Loucy (cell line): ENCODE measurements at regions not wholly inside any gene's neighbourhood (a gene's known extent, or its start where the extent isn't known, plus 50 kb on each side); places are given as distances from the start of the nearest gene placed in this dataset.

Experiments
- H2AFZ ChIP-seq: fragments of 200-600 bp; sonication (generic); 2 replicates; pipeline ENCODE4 v1.6.0; 2016; ENCODE audit warnings: antibody characterized with exemption, mild to moderate bottlenecking, low read length, moderate library complexity
- H3F3A ChIP-seq: fragments of 200-600 bp; 2 replicates; pipeline ENCODE4 v1.6.0; 2016; ENCODE audit warnings: antibody characterized with exemption, low read depth, mild to moderate bottlenecking
- H3K27me3 ChIP-seq: fragments of 200-600 bp; sonication (generic); 2 replicates; pipeline ENCODE4 v1.6.1; 2014; ENCODE audit warnings: low read length, mild to moderate bottlenecking; ENCODE audit not compliant: insufficient read depth, poor library complexity, severe bottlenecking
- H3K36me3 ChIP-seq: fragments of 200-600 bp; sonication (generic); 2 replicates; pipeline ENCODE4 v1.6.1; 2016; ENCODE audit warnings: low read length; ENCODE audit not compliant: insufficient read depth
- H3K4me1 ChIP-seq: fragments of 200-600 bp; sonication (generic); 2 replicates; pipeline ENCODE4 v1.5.1; 2014; ENCODE audit warnings: low read length, mild to moderate bottlenecking; ENCODE audit not compliant: insufficient read depth, poor library complexity, severe bottlenecking
- H3K4me2 ChIP-seq: fragments of 200-600 bp; sonication (generic); 2 replicates; pipeline ENCODE4 v1.6.0; 2014; ENCODE audit warnings: antibody characterized with exemption, low read length, low read depth, mild to moderate bottlenecking; ENCODE audit not compliant: poor library complexity, severe bottlenecking
- H3K4me3 ChIP-seq: fragments of 200-600 bp; sonication (generic); 2 replicates; pipeline ENCODE4 v1.5.1; 2014; ENCODE audit warnings: low read length, mild to moderate bottlenecking, mixed read lengths; ENCODE audit not compliant: poor library complexity, severe bottlenecking
- H3K79me2 ChIP-seq: fragments of 200-600 bp; sonication (generic); 2 replicates; pipeline ENCODE4 v1.6.1; 2014; ENCODE audit warnings: low read length; ENCODE audit not compliant: insufficient read depth
- H3K9ac ChIP-seq: fragments of 200-600 bp; sonication (generic); 2 replicates; pipeline ENCODE4 v1.6.0; 2014; ENCODE audit warnings: mild to moderate bottlenecking, low read depth, low read length, moderate library complexity; ENCODE audit not compliant: poor library complexity, severe bottlenecking
- H3K9me2 ChIP-seq: fragments of 200-600 bp; sonication (generic); replicated peaks from 2 replicates; pipeline ENCODE4 v1.6.1; 2016; ENCODE audit warnings: low read depth, low read length, mixed read lengths
- H3K9me3 ChIP-seq: fragments of 200-600 bp; sonication (generic); 2 replicates; pipeline ENCODE4 v1.6.1; 2014; ENCODE audit warnings: mild to moderate bottlenecking, antibody characterized with exemption, low read length, low read depth; ENCODE audit not compliant: insufficient read depth
- H4K20me1 ChIP-seq: fragments of 200-600 bp; sonication (generic); 2 replicates; pipeline ENCODE4 v1.6.0; 2014; ENCODE audit warnings: antibody characterized with exemption, low read length, mild to moderate bottlenecking; ENCODE audit not compliant: insufficient read depth, poor library complexity, severe bottlenecking
- CTCF ChIP-seq: fragments of 200-600 bp; sonication (generic); conservative IDR thresholded peaks from 2 replicates; pipeline ENCODE4 v1.5.1; 2014; ENCODE audit warnings: mild to moderate bottlenecking, antibody characterized with exemption, low read length
- EZH2phosphoT487 ChIP-seq: fragments of 200-600 bp; IDR thresholded peaks from 2 replicates; pipeline ENCODE4 v1.6.1; 2018; ENCODE audit warnings: antibody characterized with exemption, mild to moderate bottlenecking, moderate library complexity, borderline replicate concordance

- Histone ChIP-seq H3K9ac (no peak overlapping the region), H3F3A (no peaks in the 10 kb centered on the region), H3K4me1 (no peaks in the 10 kb centered on the region), H3K9me3 (no peaks in the 10 kb centered on the region), H3K27me3 (no peaks in the 10 kb centered on the region), H3K79me2 (no peaks in the 10 kb centered on the region), H3K36me3 (no peaks in the 10 kb centered on the region), H2AFZ (no peak overlapping the region), H4K20me1 (no peaks in the 10 kb centered on the region), H3K4me2 (no peak overlapping the region), H3K4me3 (no peak overlapping the region), H3K9me2 (no peaks in the 10 kb centered on the region)
- TF ChIP-seq EZH2phosphoT487: no peak
- no peak for TF ChIP-seq CTCF
Measured at GRCh38 chr2:184041777-184042176, 556.6 kb upstream of the ZNF804A start.

- Histone ChIP-seq H3K9me2 (no peaks in the 10 kb centered on the region), H3K9ac (no peak overlapping the region), H3F3A (no peaks in the 10 kb centered on the region), H3K4me3 (no peak overlapping the region), H4K20me1 (no peaks in the 10 kb centered on the region), H2AFZ (no peak overlapping the region), H3K27me3 (no peaks in the 10 kb centered on the region), H3K4me2 (no peak overlapping the region), H3K36me3 (no peaks in the 10 kb centered on the region), H3K4me1 (no peaks in the 10 kb centered on the region), H3K79me2 (no peaks in the 10 kb centered on the region), H3K9me3 (no peaks in the 10 kb centered on the region)
- TF ChIP-seq CTCF (no peak), EZH2phosphoT487 (no peak)
Measured at GRCh38 chr2:184047536-184047935, 550.8 kb upstream of the ZNF804A start.

- TF ChIP-seq EZH2phosphoT487 (no peak), CTCF (no peak)
- Histone ChIP-seq H3K4me3 (no peak overlapping the region), H3K9ac (no peak overlapping the region), H2AFZ (no peak overlapping the region), H4K20me1 (no peaks in the 10 kb centered on the region), H3K9me3 (no peaks in the 10 kb centered on the region), H3K79me2 (no peaks in the 10 kb centered on the region), H3K4me1 (no peaks in the 10 kb centered on the region), H3K4me2 (no peak overlapping the region), H3K36me3 (no peaks in the 10 kb centered on the region), H3K9me2 (no peaks in the 10 kb centered on the region), H3K27me3 (no peaks in the 10 kb centered on the region), H3F3A (no peaks in the 10 kb centered on the region)
Measured at GRCh38 chr2:184049566-184049965, 548.8 kb upstream of the ZNF804A start.
